ENCODE measurements at regions not wholly inside any gene's neighbourhood (a gene's known extent, or its start where the extent isn't known, plus 50 kb on each side); places are given as distances from the start of the nearest gene placed in this dataset.

DNA sequence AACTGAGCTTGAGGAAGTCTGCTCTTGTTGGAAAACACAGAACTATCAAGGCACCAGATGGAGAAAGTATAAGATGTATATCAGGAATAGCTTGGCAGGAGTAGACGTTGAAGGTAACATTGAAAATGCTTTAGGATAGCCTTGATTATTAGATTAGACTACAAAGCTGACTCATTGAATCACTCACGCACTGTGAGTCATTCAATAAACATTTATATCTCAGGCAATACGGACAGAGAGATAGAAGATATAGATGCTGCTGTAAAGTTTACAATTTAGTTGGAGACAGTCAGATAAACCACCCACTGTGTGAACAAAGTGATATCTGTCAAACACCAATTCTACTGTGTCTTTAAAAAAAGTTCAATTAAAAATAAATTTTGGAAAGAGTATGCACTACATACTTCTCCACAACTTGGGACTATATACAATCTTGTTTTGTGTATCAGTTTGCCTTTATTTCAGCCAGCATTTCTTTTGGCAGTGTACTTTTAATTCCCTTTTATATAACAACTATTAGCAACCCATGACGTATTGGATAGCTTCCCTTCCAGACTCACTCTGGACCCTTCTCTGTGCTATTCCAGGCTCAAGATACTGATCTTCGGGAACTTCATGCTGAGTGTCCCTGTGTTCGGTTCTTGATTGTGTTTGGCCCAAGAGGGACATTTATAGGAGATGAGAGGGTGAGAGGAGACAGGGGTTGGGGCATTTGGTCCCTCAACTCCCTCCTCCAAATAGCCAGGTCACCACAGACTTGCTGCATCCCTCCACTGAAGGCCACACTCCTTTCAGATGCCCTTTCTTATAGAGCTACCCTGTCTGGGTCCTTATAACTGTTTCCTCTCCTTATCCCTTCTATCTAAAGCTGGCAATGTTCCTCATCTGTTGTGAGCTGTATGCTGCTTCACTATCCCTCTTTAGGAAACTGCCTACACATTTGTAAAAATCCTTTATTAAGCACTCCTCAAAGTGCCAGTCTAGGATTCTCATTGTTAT is 176.6 kb upstream of the PTPRK start:
- 76% methylated on average over 6 of the region's 6 CpGs for WGBS
- Histone ChIP-seq H3K27me3 (ENCODE audit: control insufficient read depth in 4 of 4, insufficient read depth in 4 of 4, low read length in 3 of 4) (no peaks in the 10 kb centered on the region), H3K27ac (ENCODE audit: low read depth in 1 of 2, low read length in 2 of 2) (no peak overlapping the region), H3K9me3 (ENCODE audit: control insufficient read depth in 4 of 4, low read length in 3 of 4) (no peaks in the 10 kb centered on the region), H3K36me3 (ENCODE audit: control insufficient read depth in 4 of 4, insufficient read depth in 3 of 4, low read depth in 1 of 4, low read length in 3 of 4) (no peaks in the 10 kb centered on the region), H3K9ac (ENCODE audit: low read depth in 1 of 2, low read length in 2 of 2) (no peak overlapping the region), H3K4me3 (ENCODE audit: low read depth in 1 of 3, low read length in 3 of 3) (no peak overlapping the region), H3K4me1 (ENCODE audit: control insufficient read depth in 4 of 4, insufficient read depth in 4 of 4, low read length in 3 of 4) (no peaks in the 10 kb centered on the region)
- no peak for DNase-seq (ENCODE audit: low spot score)
- TF ChIP-seq FOXA2 (IDR thresholded peaks at IDR 0.05) (no peak), HNF4A (conservative IDR thresholded peaks at IDR 0.05) (no peak), TAF1 (conservative IDR thresholded peaks at IDR 0.05) (no peak), ZBTB33 (IDR thresholded peaks at IDR 0.05) (no peak), REST (IDR thresholded peaks at IDR 0.05) (no peak), RXRA (IDR thresholded peaks at IDR 0.05) (no peak), SP1 (IDR thresholded peaks at IDR 0.05) (no peak), GABPA (IDR thresholded peaks at IDR 0.05 in 1 of 2, conservative IDR thresholded peaks at IDR 0.05 in 1 of 2) (no peak), JUND (IDR thresholded peaks at IDR 0.05) (no peak)

- Histone ChIP-seq H3K4me3 (ENCODE audit: low read depth in 1 of 3, low read length in 3 of 3) (no peak overlapping the region), H3K9me3 (ENCODE audit: control insufficient read depth in 4 of 4, low read length in 3 of 4) (no peaks in the 10 kb centered on the region), H3K27ac (ENCODE audit: low read depth in 1 of 2, low read length in 2 of 2) (no peak overlapping the region), H3K4me1 (ENCODE audit: control insufficient read depth in 4 of 4, insufficient read depth in 4 of 4, low read length in 3 of 4) (no peaks in the 10 kb centered on the region), H3K9ac (ENCODE audit: low read depth in 1 of 2, low read length in 2 of 2) (no peak overlapping the region), H3K36me3 (ENCODE audit: control insufficient read depth in 4 of 4, insufficient read depth in 3 of 4, low read depth in 1 of 4, low read length in 3 of 4) (no peaks in the 10 kb centered on the region), H3K27me3 (ENCODE audit: control insufficient read depth in 4 of 4, insufficient read depth in 4 of 4, low read length in 3 of 4) (no peaks in the 10 kb centered on the region)
- 78% methylated on average over 1 of the region's 1 CpG for WGBS
- TF ChIP-seq TAF1 (conservative IDR thresholded peaks at IDR 0.05) (no peak), HNF4G (IDR thresholded peaks at IDR 0.05) (no peak), REST (IDR thresholded peaks at IDR 0.05) (no peak), GABPA (IDR thresholded peaks at IDR 0.05 in 1 of 2, conservative IDR thresholded peaks at IDR 0.05 in 1 of 2) (no peak), HNF4A (conservative IDR thresholded peaks at IDR 0.05) (no peak), MAX (IDR thresholded peaks at IDR 0.05) (no peak), JUND (IDR thresholded peaks at IDR 0.05) (no peak), RAD21 (IDR thresholded peaks at IDR 0.05) (no peak), NR2F2 (IDR thresholded peaks at IDR 0.05) (no peak), RXRA (IDR thresholded peaks at IDR 0.05) (no peak), ZBTB33 (IDR thresholded peaks at IDR 0.05) (no peak), SP1 (IDR thresholded peaks at IDR 0.05) (no peak), EGR1 (IDR thresholded peaks at IDR 0.05; ENCODE audit: low read depth in 2 of 2) (no peak), YY1 (IDR thresholded peaks at IDR 0.05) (no peak), FOXA1 (IDR thresholded peaks at IDR 0.05) (no peak)
- TF ChIP-seq, protein P1, sequence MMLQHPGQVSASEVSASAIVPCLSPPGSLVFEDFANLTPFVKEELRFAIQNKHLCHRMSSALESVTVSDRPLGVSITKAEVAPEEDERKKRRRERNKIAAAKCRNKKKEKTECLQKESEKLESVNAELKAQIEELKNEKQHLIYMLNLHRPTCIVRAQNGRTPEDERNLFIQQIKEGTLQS (IDR thresholded peaks at IDR 0.05): no peak
- DNase-seq (ENCODE audit: low spot score): no peak
These were observed 174.1 kb upstream of the PTPRK start for GRCh38 chr6:128694303-128695009.

All from liver (tissue), 7 donors.